Stimulated activated CD8-positive, alpha-beta memory T cell treated with anti-CD3 and anti-CD28 coated beads, Interleukin-2, amount 100 ng/mL, for 1 hour (primary cell): ENCODE measurements at regions not wholly inside any gene's neighbourhood (a gene's known extent, or its start where the extent isn't known, plus 50 kb on each side); places are given as distances from the start of the nearest gene placed in this dataset.
"Not testable (repeated sequence)": the region's sequence is repeated elsewhere in the genome, so short reads cannot be mapped to it uniquely, and the experiment has no call there.

Source experiments
- DNase-seq, 2 donors: peaks; one replicate each; pipeline ENCODE4 v3.0.0-alpha.2; 2020; ENCODE audit warnings: low read depth in 2 of 2

GRCh38 chr15:93948726-93949125, 282.6 kb upstream of the MCTP2 start:
- DNase-seq = no peak

DNA sequence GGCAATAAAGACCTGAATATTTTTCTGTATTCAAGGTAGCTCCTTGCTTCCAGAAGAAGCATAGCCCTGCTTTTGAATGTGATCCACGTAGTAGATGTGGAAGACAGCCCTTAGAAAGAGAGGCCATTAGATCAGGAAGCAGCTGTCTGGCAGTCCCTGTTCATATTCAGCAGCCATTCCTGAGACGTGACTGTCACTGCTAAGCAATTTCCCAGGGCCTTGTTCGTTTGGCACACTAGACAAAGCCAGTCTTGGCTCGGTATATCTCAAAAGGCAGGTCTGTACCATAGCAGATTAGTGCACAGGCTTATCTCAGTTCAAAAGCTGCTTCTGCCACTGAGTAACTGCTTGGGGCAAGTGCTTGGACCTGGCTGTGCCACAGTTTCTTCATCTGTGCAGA, 287.8 kb upstream of the MCTP2 start:
- no peak for DNase-seq

- no peak for DNase-seq
Observed at GRCh38 chr15:93942269-93942694, 289.1 kb upstream of the MCTP2 start.

- DNase-seq = no peak
Observed at GRCh38 chr15:93941697-93942096, 289.7 kb upstream of the MCTP2 start.

DNA sequence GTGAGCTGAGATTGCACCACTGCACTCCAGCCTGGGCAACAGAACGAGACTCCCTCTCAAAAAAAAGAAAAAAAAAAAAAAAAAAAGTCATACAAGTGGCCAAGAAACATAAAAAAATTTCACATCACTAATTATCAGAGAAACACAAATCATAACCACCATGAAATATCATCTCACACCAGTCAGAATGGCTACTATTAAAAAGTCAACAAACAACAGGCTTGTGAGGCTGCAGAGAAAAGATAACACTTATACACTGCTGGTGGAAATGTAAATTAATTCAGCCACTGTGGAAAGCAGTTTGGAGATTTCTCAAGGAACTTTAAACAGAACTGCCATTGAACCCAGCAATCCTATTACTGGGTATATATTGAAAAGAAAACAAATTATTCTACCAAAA, 291.1 kb upstream of the MCTP2 start:
- DNase-seq = no peak

- no peak for DNase-seq
Observed at GRCh38 chr15:93932164-93932776, 299.1 kb upstream of the MCTP2 start.

- DNase-seq = no peak
Observed at GRCh38 chr15:93929375-93930094, 301.8 kb upstream of the MCTP2 start.

GRCh38 chr15:93920204-93920603, 311.2 kb upstream of the MCTP2 start:
- DNase-seq = no peak

- not testable (repeated sequence) for DNase-seq
Observed at GRCh38 chr15:93918801-93919200, 312.6 kb upstream of the MCTP2 start.

DNA sequence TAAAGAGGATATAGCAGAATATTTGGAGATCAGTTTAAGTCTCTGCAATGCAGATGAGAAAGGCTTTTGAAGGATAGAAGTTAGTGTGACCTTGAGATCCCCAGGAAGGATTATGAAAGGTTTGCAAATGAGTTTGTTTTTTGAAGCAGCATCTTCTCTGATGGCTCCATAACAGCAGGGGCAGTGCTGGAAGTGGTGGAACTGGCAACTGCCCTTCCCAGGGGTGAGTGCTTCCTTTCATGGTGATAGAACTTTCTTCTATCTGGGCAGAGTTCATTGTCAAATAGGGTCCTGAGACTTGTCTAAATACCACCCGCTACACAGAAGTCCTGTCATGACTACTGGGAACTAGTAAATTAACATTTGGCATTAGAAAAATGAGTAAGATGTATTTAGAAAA, 314.2 kb upstream of the MCTP2 start:
- DNase-seq = no peak

GRCh38 chr15:93913871-93914270, 317.5 kb upstream of the MCTP2 start:
- no peak for DNase-seq

DNA sequence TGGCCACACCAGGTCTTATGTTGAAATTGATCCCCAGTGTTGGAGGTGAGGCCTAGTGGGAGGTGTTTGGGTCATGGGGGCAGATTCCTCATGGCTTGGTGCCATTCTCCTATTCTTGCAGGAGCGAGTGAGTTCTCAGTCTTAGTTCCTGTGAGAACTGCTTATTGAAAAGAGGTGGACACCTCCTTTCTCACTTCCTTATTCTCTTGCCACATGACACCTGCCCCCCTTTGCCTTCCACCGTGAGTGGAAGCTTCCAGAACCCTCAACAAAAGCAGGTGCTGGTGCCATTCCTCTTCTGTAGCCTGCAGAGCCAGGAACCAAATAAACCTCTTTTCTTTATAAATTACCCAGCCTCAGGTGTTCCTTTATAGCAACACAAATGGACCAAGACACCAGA, 318.1 kb upstream of the MCTP2 start:
- DNase-seq = no peak

- DNase-seq = no peak
Observed at GRCh38 chr15:93900476-93901400, 330.6 kb upstream of the MCTP2 start.

DNA sequence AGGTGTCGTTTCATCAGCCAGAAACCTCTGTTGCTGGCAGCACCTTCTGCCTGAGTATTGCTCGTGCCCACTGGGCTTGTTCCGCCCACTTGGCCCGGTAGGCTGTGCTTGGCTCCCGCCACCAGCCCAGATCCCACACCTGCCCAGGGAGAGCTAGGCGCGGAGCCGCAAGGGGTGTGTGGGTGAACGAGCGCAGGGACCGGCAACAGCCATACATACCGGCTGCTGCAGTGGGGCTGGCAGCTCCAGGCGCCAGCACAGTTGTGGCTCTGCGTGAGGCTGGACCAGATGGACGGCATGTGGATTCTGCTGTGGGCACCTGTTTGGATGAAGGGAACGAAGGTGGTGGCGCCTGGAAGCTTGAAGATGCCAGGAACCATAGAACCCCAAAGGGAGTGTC, 331.5 kb upstream of the MCTP2 start:
- no peak for DNase-seq

- no peak for DNase-seq
Observed at GRCh38 chr15:93897377-93897776, 334.0 kb upstream of the MCTP2 start.

DNA sequence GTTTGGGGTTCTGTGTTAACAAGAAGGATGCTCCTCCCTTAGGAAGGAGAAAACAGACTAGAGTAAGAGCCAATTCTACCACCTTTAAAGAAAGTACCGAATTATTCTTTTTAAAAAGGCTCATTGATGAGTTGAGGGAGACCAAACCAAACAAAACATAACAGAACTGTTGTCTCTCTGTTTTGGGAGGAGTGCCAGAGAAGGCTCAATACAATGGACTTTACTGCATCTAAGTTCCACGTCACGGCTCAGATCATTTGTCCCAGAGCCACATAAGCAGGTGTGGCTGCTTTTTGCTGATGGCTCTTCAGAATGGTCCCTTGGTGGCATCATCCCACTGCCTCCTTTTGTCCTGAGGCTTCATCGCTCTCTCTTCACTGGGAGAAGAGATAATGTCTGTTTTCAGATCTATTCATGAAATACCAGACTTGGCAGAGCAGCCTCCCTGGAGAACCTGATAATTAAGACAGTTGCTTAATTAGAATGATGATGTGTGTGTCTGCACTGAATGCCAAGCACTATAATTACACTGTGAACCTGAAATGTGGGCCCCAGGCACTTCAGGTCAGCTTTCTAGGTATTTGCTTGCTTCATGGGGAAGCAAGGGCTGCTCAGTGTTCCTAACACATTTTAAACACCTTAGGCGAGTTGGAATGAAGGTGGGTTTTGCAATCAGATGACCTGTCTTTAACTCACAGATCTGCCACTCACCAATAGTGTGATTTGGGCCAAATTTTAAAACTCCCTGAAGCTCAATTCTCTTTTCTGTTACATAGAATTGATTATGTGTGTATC, 335.2 kb upstream of the MCTP2 start:
- no peak for DNase-seq

- no peak for DNase-seq
Observed at GRCh38 chr15:93894438-93895036, 336.8 kb upstream of the MCTP2 start.

DNA sequence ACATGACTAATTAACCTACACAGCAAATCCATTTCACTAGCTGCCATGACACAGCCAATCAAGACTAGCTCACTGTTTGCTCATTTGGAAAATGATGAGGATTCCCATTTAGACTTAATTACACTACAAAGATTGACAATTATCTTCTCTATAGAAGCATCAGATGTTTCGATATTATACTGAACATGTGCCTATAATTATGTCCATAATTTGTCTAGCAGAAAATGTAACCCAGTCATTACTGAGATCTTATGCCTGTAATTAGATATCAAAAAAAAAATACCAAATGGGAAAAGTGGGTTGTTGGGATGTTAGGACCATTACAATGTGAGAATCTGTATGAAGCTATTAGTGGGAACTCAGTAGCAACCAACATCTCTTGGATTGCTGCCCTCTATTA, 344.2 kb upstream of the MCTP2 start:
- DNase-seq = no peak

GRCh38 chr15:93882779-93883178, 348.6 kb upstream of the MCTP2 start:
- DNase-seq = no peak

- no peak for DNase-seq
Observed at GRCh38 chr15:93882141-93882540, 349.2 kb upstream of the MCTP2 start.

- DNase-seq = no peak
Observed at GRCh38 chr15:93881310-93881709, 350.1 kb upstream of the MCTP2 start.
